WTC11 (cell line): ENCODE measurements at regions not wholly inside any gene's neighbourhood (a gene's known extent, or its start where the extent isn't known, plus 50 kb on each side); places are given as distances from the start of the nearest gene placed in this dataset.

Experiments
- ATAC-seq: fragments of 200-7000 bp; cut with Tn5 transposase; 2 replicates; pipeline ENCODE4 v1.10.0; 2021; ENCODE audit warnings: mild to moderate bottlenecking, moderate library complexity
- CTCF ChIA-PET: fragments of 300-600 bp; sonication (Branson Sonifier 250); formaldehyde crosslinking; loops from one replicate; lab custom pipeline; 2021; ENCODE audit warnings: antibody characterized with exemption; lab: Charles Lee
- POLR2A ChIA-PET: fragments of 350-600 bp; sonication (Branson Sonifier 250); formaldehyde crosslinking; loops from one replicate; lab custom pipeline; 2021; ENCODE audit warnings: antibody characterized with exemption; lab: Charles Lee
- DNase-seq: peaks from one replicate; pipeline ENCODE4 v3.0.0; 2021; ENCODE audit warnings: low spot score
- H3K27ac Mint-ChIP-seq: 2 replicates; pipeline ENCODE4 v1.8.0; 2021; ENCODE audit warnings: mixed read lengths
- H3K27me3 Mint-ChIP-seq: 2 replicates; pipeline ENCODE4 v1.8.0; 2021; ENCODE audit warnings: low read depth, mild to moderate bottlenecking, moderate library complexity, mixed read lengths
- H3K36me3 Mint-ChIP-seq: 2 replicates; pipeline ENCODE4 v1.8.0; 2021; ENCODE audit warnings: mixed read lengths
- H3K4me1 Mint-ChIP-seq: 2 replicates; pipeline ENCODE4 v1.8.0; 2022; ENCODE audit warnings: mixed read lengths
- H3K4me3 Mint-ChIP-seq: 2 replicates; pipeline ENCODE4 v1.8.0; 2021; ENCODE audit warnings: mild to moderate bottlenecking, moderate library complexity, mixed read lengths
- H3K9me3 Mint-ChIP-seq: 2 replicates; pipeline ENCODE4 v1.8.0; 2021; ENCODE audit warnings: mixed read lengths
- AR ChIP-seq: fragments of 250-450 bp; sonication (Bioruptor Pico); IDR thresholded peaks from 2 replicates; pipeline ENCODE4 v1.9.0; 2021; ENCODE audit warnings: mild to moderate bottlenecking
- CBFB ChIP-seq: sonication (generic); formaldehyde crosslinking; IDR thresholded peaks from 2 replicates; pipeline ENCODE4 v1.8.1; 2022; ENCODE audit warnings: mild to moderate bottlenecking, low read depth, missing genetic modification reagents
- CREM ChIP-seq: sonication (generic); formaldehyde crosslinking; IDR thresholded peaks from 2 replicates; pipeline ENCODE4 v1.8.1; 2022; ENCODE audit warnings: mild to moderate bottlenecking, missing genetic modification reagents, moderate library complexity
- CTCF ChIP-seq: fragments of 200-600 bp; IDR thresholded peaks from 2 replicates; pipeline ENCODE4 v1.8.0; 2022; ENCODE audit warnings: antibody characterized with exemption
- E2F1 ChIP-seq: sonication (generic); formaldehyde crosslinking; IDR thresholded peaks from 2 replicates; pipeline ENCODE4 v1.8.0; 2022; ENCODE audit warnings: mild to moderate bottlenecking, missing genetic modification reagents
- EMX1 ChIP-seq: fragments of 250-450 bp; sonication (Bioruptor Pico); IDR thresholded peaks from 2 replicates; pipeline ENCODE4 v1.8.0; 2021; ENCODE audit warnings: mild to moderate bottlenecking
- FOXJ3 ChIP-seq: sonication (generic); formaldehyde crosslinking; IDR thresholded peaks from 2 replicates; pipeline ENCODE4 v1.9.0; 2021; ENCODE audit warnings: missing genetic modification reagents, mild to moderate bottlenecking, borderline replicate concordance
- HMGA2 ChIP-seq: fragments of 250-450 bp; sonication (Bioruptor Pico); IDR thresholded peaks from 2 replicates; pipeline ENCODE4 v1.4.0; 2021; ENCODE audit warnings: mild to moderate bottlenecking, moderate library complexity
- IRF1 ChIP-seq: sonication (generic); formaldehyde crosslinking; IDR thresholded peaks from 2 replicates; pipeline ENCODE4 v1.8.0; 2023; ENCODE audit warnings: missing genetic modification reagents
- JUN ChIP-seq: sonication (generic); formaldehyde crosslinking; IDR thresholded peaks from 2 replicates; pipeline ENCODE4 v1.8.0; 2023; ENCODE audit warnings: mild to moderate bottlenecking, missing genetic modification reagents
- MXD4 ChIP-seq: fragments of 250-450 bp; sonication (Bioruptor Pico); IDR thresholded peaks from 2 replicates; pipeline ENCODE4 v1.8.0; 2021; ENCODE audit warnings: mild to moderate bottlenecking, moderate library complexity, borderline replicate concordance
- MYBL2 ChIP-seq: sonication (generic); formaldehyde crosslinking; IDR thresholded peaks from 2 replicates; pipeline ENCODE4 v1.8.1; 2023; ENCODE audit warnings: mild to moderate bottlenecking, moderate library complexity, missing genetic modification reagents
- PREB ChIP-seq: sonication (generic); formaldehyde crosslinking; IDR thresholded peaks from 2 replicates; pipeline ENCODE4 v1.8.1; 2022; ENCODE audit warnings: mild to moderate bottlenecking, missing genetic modification reagents, moderate library complexity, borderline replicate concordance
- SMAD4 ChIP-seq: sonication (generic); formaldehyde crosslinking; IDR thresholded peaks from 2 replicates; pipeline ENCODE4 v1.8.0; 2022; ENCODE audit warnings: mild to moderate bottlenecking, missing genetic modification reagents
- SP1 ChIP-seq: sonication (generic); formaldehyde crosslinking; conservative IDR thresholded peaks from 2 replicates; pipeline ENCODE4 v1.8.1; 2022; ENCODE audit warnings: missing genetic modification reagents
- TEAD4 ChIP-seq: sonication (generic); formaldehyde crosslinking; IDR thresholded peaks from 2 replicates; pipeline ENCODE4 v1.8.0; 2022; ENCODE audit warnings: mild to moderate bottlenecking, missing genetic modification reagents
- ZMAT4 ChIP-seq: fragments of 250-450 bp; sonication (Bioruptor Pico); IDR thresholded peaks from 2 replicates; pipeline ENCODE4 v1.9.0; 2021; ENCODE audit warnings: mild to moderate bottlenecking
- ZNF232 ChIP-seq: sonication (generic); formaldehyde crosslinking; IDR thresholded peaks from 2 replicates; pipeline ENCODE4 v1.8.0; 2022; ENCODE audit warnings: mild to moderate bottlenecking, missing genetic modification reagents
- ZNF263 ChIP-seq: sonication (generic); formaldehyde crosslinking; IDR thresholded peaks from 2 replicates; pipeline ENCODE4 v1.8.1; 2022; ENCODE audit warnings: low read depth, mild to moderate bottlenecking, moderate library complexity, missing genetic modification reagents
- ZNF671 ChIP-seq: fragments of 250-450 bp; sonication (Bioruptor Pico); IDR thresholded peaks from 2 replicates; pipeline ENCODE4 v1.8.0; 2021; ENCODE audit warnings: mild to moderate bottlenecking

GRCh38 chr6:61217714-61218113 lies 1068.3 kb downstream of the KHDRBS2 start:
- Mint-ChIP-seq H3K4me3 (no peak overlapping the region), H3K27me3 (no peaks in the 10 kb centered on the region; the same call in none of the 2 replicates)

GRCh38 chr6:61210549-61210948 lies 1075.5 kb downstream of the KHDRBS2 start:
- no peak for TF ChIP-seq MXD4 (CRISPR knock-in tag)
- TF ChIP-seq ZNF671: no peak
- no peak for TF ChIP-seq ZNF263 (CRISPR knock-in tag)
- TF ChIP-seq E2F1 (CRISPR knock-in tag): no peak
- TF ChIP-seq JUN (CRISPR knock-in tag): no peak
- Mint-ChIP-seq H3K4me3 (no peak overlapping the region), H3K27ac (no peak overlapping the region), H3K9me3 (peaks cover 50% of the 10 kb centered on the region), H3K27me3 (no peaks in the 10 kb centered on the region; the same call in none of the 2 replicates), H3K4me1 (no peaks in the 10 kb centered on the region), H3K36me3 (peaks cover 50% of the 10 kb centered on the region)
- ATAC-seq: no peak
- DNase-seq: no peak
- ChIA-PET POLR2A (no interaction called here), CTCF (no interaction called here)

More at GRCh38 chr6:61217714-61218113, 1068.3 kb downstream of the KHDRBS2 start:
- TF ChIP-seq FOXJ3 (CRISPR knock-in tag) (no peak), HMGA2 (CRISPR knock-in tag) (no peak), CREM (CRISPR knock-in tag) (no peak), MYBL2 (CRISPR knock-in tag) (no peak)
- DNase-seq: no peak
- no peak for ATAC-seq
- Mint-ChIP-seq H3K27ac (no peak overlapping the region), H3K9me3 (peaks cover 63% of the 10 kb centered on the region), H3K4me1 (no peaks in the 10 kb centered on the region), H3K36me3 (peaks cover 32% of the 10 kb centered on the region)
- CTCF ChIA-PET: no interaction called here
- POLR2A ChIA-PET: no interaction called here

GRCh38 chr6:61203966-61204496 lies 1082.0 kb downstream of the KHDRBS2 start:
- TF ChIP-seq PREB (CRISPR knock-in tag) (no peak), IRF1 (no peak), ZNF671 (no peak), AR (CRISPR knock-in tag) (no peak), CBFB (CRISPR knock-in tag) (no peak), TEAD4 (CRISPR knock-in tag) (no peak), EMX1 (CRISPR knock-in tag) (no peak), ZMAT4 (CRISPR knock-in tag) (no peak), E2F1 (CRISPR knock-in tag) (no peak), ZNF232 (CRISPR knock-in tag) (no peak), CTCF (no peak), SP1 (CRISPR knock-in tag) (no peak), SMAD4 (no peak)
- ChIA-PET CTCF (no interaction called here), POLR2A (no interaction called here)
- H3K4me1 Mint-ChIP-seq: no peaks in the 10 kb centered on the region
- ATAC-seq: no peak
- H3K36me3 Mint-ChIP-seq: peaks cover 44% of the 10 kb centered on the region
- peaks cover 45% of the 10 kb centered on the region for H3K9me3 Mint-ChIP-seq
- no peaks in the 10 kb centered on the region for H3K27me3 Mint-ChIP-seq
- DNase-seq: no peak
- no peak overlapping the region for H3K27ac Mint-ChIP-seq
- H3K4me3 Mint-ChIP-seq: no peak overlapping the region
